Mammary epithelial cell (primary cell): ENCODE measurements at regions not wholly inside any gene's neighbourhood (a gene's known extent, or its start where the extent isn't known, plus 50 kb on each side); places are given as distances from the start of the nearest gene placed in this dataset.

Experiments used
- CTCF ChIP-seq, 2 donors: IDR thresholded peaks in 1 of 2; conservative IDR thresholded peaks in 1 of 2; 2 replicates each; pipeline ENCODE4 v1.5.1; 2011 to 2012; ENCODE audit warnings: inconsistent platforms in 2 of 2, low read length in 2 of 2, mild to moderate bottlenecking in 2 of 2, control low read depth in 1 of 2, low read depth in 1 of 2; ENCODE audit not compliant: insufficient read depth in 1 of 2; ENCODE audit errors: extremely low read depth in 1 of 2
- EZH2 ChIP-seq: IDR thresholded peaks from 2 replicates; pipeline ENCODE4 v1.6.1; 2012; ENCODE audit warnings: low read length, inconsistent platforms, borderline replicate concordance

- TF ChIP-seq CTCF (conservative IDR thresholded peaks at IDR 0.05 in 1 of 2, IDR thresholded peaks at IDR 0.05 in 1 of 2; ENCODE audit: extremely low read depth in 1 of 2, insufficient read depth in 1 of 2, low read depth in 1 of 2, low read length in 2 of 2): no peak
- TF ChIP-seq EZH2: no peak
Observed at GRCh38 chr7:109376576-109376975, 806.9 kb downstream of the DNAJB9 start.
